GM12878 (cell line): ENCODE measurements at regions not wholly inside any gene's neighbourhood (a gene's known extent, or its start where the extent isn't known, plus 50 kb on each side); places are given as distances from the start of the nearest gene placed in this dataset.

Experiments used
- ATAC-seq: fragments of 200-7000 bp; cut with Tn5 transposase; 3 replicates; pipeline ENCODE4 v1.9.1; 2020; ENCODE audit warnings: mild to moderate bottlenecking, moderate library complexity
- BruUV-seq: library from RNA; stranded (reverse); fragments of 400-500 nt; replicated peaks from 2 replicates; lab custom pipeline; 2021; lab: Mats Ljungman, UMichigan
- CTCF ChIA-PET: fragments of 300-600 bp; sonication (Branson Sonifier 250); formaldehyde crosslinking; extraction: SDS; loops from one replicate; lab custom pipeline; 2021; ENCODE audit warnings: inconsistent platforms; lab: Yijun Ruan, JAX
- POLR2A ChIA-PET: fragments of 350-600 bp; formaldehyde crosslinking; extraction: SDS; loops from one replicate; lab custom pipeline; 2021; ENCODE audit warnings: inconsistent platforms; lab: Charles Lee
- RAD21 ChIA-PET: fragments of 300-600 bp; sonication (Branson Sonifier 250); formaldehyde crosslinking; loops from one replicate; lab custom pipeline; 2023; ENCODE audit warnings: antibody characterized with exemption; ENCODE audit not compliant: unreplicated experiment; lab: Charles Lee
- SMC1A ChIA-PET: fragments of 300-600 bp; sonication (Branson Sonifier 250); formaldehyde crosslinking; loops from one replicate; lab custom pipeline; 2023; ENCODE audit not compliant: unreplicated experiment, uncharacterized antibody; lab: Charles Lee
- DNase-seq: peaks from one replicate; pipeline ENCODE4 v3.0.0-alpha.2; 2011; ENCODE audit warnings: low read depth, low spot score
- FAIRE-seq: peaks from 3 replicates; lab custom pipeline; 2011; peaks lifted over from hg19 to GRCh38; lab: Jason Lieb, UNC
- H2AFZ ChIP-seq: 2 replicates; pipeline ENCODE4 v1.6.0; 2011; ENCODE audit warnings: low read depth, low read length, control low read depth; ENCODE audit not compliant: control insufficient read depth
- H3K27ac ChIP-seq: 2 replicates; pipeline ENCODE4 v1.5.1; 2011; ENCODE audit warnings: control low read depth; ENCODE audit not compliant: control insufficient read depth, insufficient read depth
- H3K27me3 ChIP-seq, 2 experiments: replicated peaks in 1 of 2; 2 replicates each; pipeline versions ENCODE4 v1.6.0 to v1.6.1; 2011; ENCODE audit warnings: low read length in 1 of 2; ENCODE audit not compliant: control insufficient read depth in 2 of 2, insufficient read depth in 2 of 2
- H3K36me3 ChIP-seq, 2 experiments: 2 replicates each; pipeline ENCODE4 v1.5.1; 2011; ENCODE audit warnings: low read length in 1 of 2; ENCODE audit not compliant: control insufficient read depth in 2 of 2, insufficient read depth in 2 of 2
- H3K4me1 ChIP-seq: 2 replicates; pipeline ENCODE4 v1.6.1; 2011; ENCODE audit warnings: mild to moderate bottlenecking, low read length, moderate library complexity, mixed read lengths; ENCODE audit not compliant: control insufficient read depth, insufficient read depth
- H3K4me2 ChIP-seq: 2 replicates; pipeline ENCODE4 v1.6.0; 2011; ENCODE audit warnings: control low read depth; ENCODE audit not compliant: control insufficient read depth, insufficient read depth
- H3K4me3 ChIP-seq: fragments of 200-600 bp; sonication (generic); 2 replicates; pipeline ENCODE4 v1.5.1; 2016
- H3K79me2 ChIP-seq: 2 replicates; pipeline ENCODE4 v1.6.0; 2011; ENCODE audit warnings: low read length; ENCODE audit not compliant: control insufficient read depth, insufficient read depth
- H3K9ac ChIP-seq: 2 replicates; pipeline ENCODE4 v1.8.0; 2011; ENCODE audit warnings: low read length, control low read depth, mixed read lengths; ENCODE audit not compliant: control insufficient read depth, insufficient read depth
- H3K9me3 ChIP-seq: replicated peaks from 3 replicates; pipeline ENCODE4 v1.5.1; 2011; ENCODE audit warnings: mild to moderate bottlenecking, low read length; ENCODE audit not compliant: control insufficient read depth, insufficient read depth
- H4K20me1 ChIP-seq: 2 replicates; pipeline ENCODE4 v1.6.0; 2011; ENCODE audit not compliant: control insufficient read depth, insufficient read depth
- CBX3 ChIP-seq: fragments of 200-600 bp; sonication (generic); IDR thresholded peaks from 2 replicates; pipeline ENCODE4 v1.6.1; 2016; ENCODE audit warnings: low read depth, borderline replicate concordance
- EP300 ChIP-seq, 2 experiments: fragments of 150-350 bp in 1 of 2; IDR thresholded peaks; 2 replicates each; pipeline ENCODE4 v1.6.1; 2011 to 2012; ENCODE audit warnings: low read depth in 2 of 2, low read length in 2 of 2, borderline replicate concordance in 1 of 2, improper control_type of control experiment in 1 of 2, inconsistent platforms in 1 of 2; ENCODE audit not compliant: control insufficient read depth in 1 of 2
- MEF2A ChIP-seq: IDR thresholded peaks from 2 replicates; pipeline ENCODE4 v1.6.1; 2011; ENCODE audit warnings: low read depth, mild to moderate bottlenecking, low read length, moderate library complexity; ENCODE audit not compliant: insufficient read depth
- NR2F1 ChIP-seq: fragments of 450-650 bp; conservative IDR thresholded peaks from 2 replicates; pipeline ENCODE4 v1.6.1; 2017; ENCODE audit warnings: mild to moderate bottlenecking
- PBX3 ChIP-seq: IDR thresholded peaks from 2 replicates; pipeline ENCODE4 v1.6.1; 2011; ENCODE audit warnings: mild to moderate bottlenecking, low read depth, low read length, moderate library complexity; ENCODE audit not compliant: insufficient replicate concordance
- RFX5 ChIP-seq: IDR thresholded peaks from 2 replicates; pipeline ENCODE4 v1.6.1; 2011; ENCODE audit warnings: low read depth, low read length, improper control_type of control experiment
- RUNX3 ChIP-seq: IDR thresholded peaks from 2 replicates; pipeline ENCODE4 v1.6.1; 2012; ENCODE audit warnings: low read length, inconsistent platforms
- SP1 ChIP-seq: IDR thresholded peaks from one replicate; pipeline ENCODE4 v1.6.1; 2011; ENCODE audit warnings: low read depth, low read length
- ZBED1 ChIP-seq: IDR thresholded peaks from 2 replicates; pipeline ENCODE4 v1.6.1; 2016; ENCODE audit warnings: borderline replicate concordance
- ZSCAN29 ChIP-seq: fragments of 450-650 bp; IDR thresholded peaks from 2 replicates; pipeline ENCODE4 v1.6.1; 2017; ENCODE audit warnings: mild to moderate bottlenecking, moderate library complexity
- WGBS: methylation state at CpG from one replicate; pipeline ENCODE4 v1.1.6; 2016; ENCODE audit warnings: low lambda C conversion rate; ENCODE audit not compliant: insufficient replicate concordance, insufficient coverage; ENCODE audit errors: missing lambda C conversion rate; 5-methylcytosine and 5-hydroxymethylcytosine counted together
- in situ Hi-C: fragments of 300-500 bp; cut with MboI; formaldehyde crosslinking; loops from 9 replicates; pipeline ENCODE4 v1.14.3; 2018; ENCODE audit warnings: mixed read lengths
- intact Hi-C: fragments of 100-400 bp; cut with micrococcal nuclease; formaldehyde crosslinking; loops from one replicate; pipeline ENCODE4 v1.14.2; 2022; ENCODE audit not compliant: unreplicated experiment

- ChIA-PET SMC1A (interaction anchor here (0.8 to 1.4 kb wide), 2 partner anchors 25 to 67 kb away, joined by 3 read pairs; no protein-coding TSS in a partner anchor), RAD21 (no interaction called here), POLR2A (no interaction called here), CTCF (no interaction called here)
- no peaks in the 10 kb centered on the region for H3K4me1 ChIP-seq
- 44% methylated on average over 4 of the region's 4 CpGs for WGBS
- H4K20me1 ChIP-seq, result no peaks in the 10 kb centered on the region
- H3K4me3 ChIP-seq, result no peak overlapping the region
- intact Hi-C loops (no loop called here), in situ Hi-C loops (no loop called here)
- H3K9me3 ChIP-seq, result no peaks in the 10 kb centered on the region
- no peak overlapping the region for H3K4me2 ChIP-seq
- no peak overlapping the region for H3K27ac ChIP-seq
- no peaks in the 10 kb centered on the region for H3K27me3 ChIP-seq
- no peak overlapping the region for H2AFZ ChIP-seq
- H3K36me3 ChIP-seq, result no peaks in the 10 kb centered on the region
- DNase-seq (no peak), FAIRE-seq (no peak), ATAC-seq (no peak)
- BruUV-seq, result no TSS peak
- no peak overlapping the region for H3K9ac ChIP-seq
- no peaks in the 10 kb centered on the region for H3K79me2 ChIP-seq
- TF ChIP-seq ZSCAN29 (no peak), PBX3 (no peak), ZBED1 (no peak), MEF2A (no peak), NR2F1 (no peak), RUNX3 (no peak), CBX3 (no peak), RFX5 (no peak), SP1 (no peak), EP300 (IDR thresholded peaks at IDR 0.05; ENCODE audit: borderline replicate concordance in 1 of 2, control insufficient read depth in 1 of 2, low read depth in 2 of 2, low read length in 2 of 2) (no peak)
These were observed 92.8 kb downstream of the ASCL1 start for GRCh38 chr12:103050273-103050672.
